Right lobe of liver (tissue), 4 donors: ENCODE measurements at regions not wholly inside any gene's neighbourhood (a gene's known extent, or its start where the extent isn't known, plus 50 kb on each side); places are given as distances from the start of the nearest gene placed in this dataset.

ENCODE experiments used
- POLR2A ChIP-seq: fragments of 450-650 bp; IDR thresholded peaks from one replicate; pipeline ENCODE4 v1.6.1; 2017; ENCODE audit warnings: antibody characterized with exemption, mild to moderate bottlenecking
- TF ChIP-seq, protein P1 (sequence below), 4 donors: fragments of 200-600 bp in 3 of 4; fragments of 450-650 bp in 1 of 4; IDR thresholded peaks; one replicate each; pipeline versions ENCODE4 v1.5.1 to v1.8.0; 2016 to 2022; ENCODE audit warnings: antibody characterized with exemption in 4 of 4, mild to moderate bottlenecking in 2 of 4
- donor health status: DM: no; HTN: no; CAD: no.
- donor health status: DM: no; HTN: no; CAD: no.
- donor health status: DM: no; HTN: yes; CAD: no.

DNA sequence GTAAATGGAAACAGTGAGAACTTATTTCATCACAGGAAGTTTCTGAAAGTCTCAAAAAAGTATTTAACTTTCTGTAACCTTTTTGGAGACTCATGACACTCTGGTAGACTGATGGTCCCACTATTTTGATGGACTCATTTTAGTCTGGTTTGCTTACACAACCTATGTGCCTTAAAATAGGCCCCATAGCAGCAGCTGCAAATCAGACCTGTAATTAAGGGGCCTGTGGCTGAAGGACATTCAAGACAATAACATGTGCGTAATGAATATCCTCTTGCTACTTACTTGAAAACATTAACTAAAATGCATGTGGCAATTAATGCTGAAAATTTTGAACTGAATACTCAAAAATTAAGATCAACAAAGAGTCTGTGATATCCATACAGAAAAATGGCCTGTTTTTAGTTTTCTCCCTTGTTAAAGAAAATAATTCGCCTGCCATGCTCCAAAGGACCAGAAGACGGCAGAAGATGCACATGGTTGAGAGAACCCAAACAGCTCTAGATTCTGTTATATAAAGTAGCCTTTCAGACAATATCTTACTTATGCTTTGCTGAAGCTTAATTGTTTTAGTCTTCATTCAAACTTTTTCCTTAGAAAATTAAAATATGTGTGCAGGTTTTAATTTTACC lies 568.5 kb downstream of the KCNA4 start:
- TF ChIP-seq POLR2A: no peak
- TF ChIP-seq, protein P1, sequence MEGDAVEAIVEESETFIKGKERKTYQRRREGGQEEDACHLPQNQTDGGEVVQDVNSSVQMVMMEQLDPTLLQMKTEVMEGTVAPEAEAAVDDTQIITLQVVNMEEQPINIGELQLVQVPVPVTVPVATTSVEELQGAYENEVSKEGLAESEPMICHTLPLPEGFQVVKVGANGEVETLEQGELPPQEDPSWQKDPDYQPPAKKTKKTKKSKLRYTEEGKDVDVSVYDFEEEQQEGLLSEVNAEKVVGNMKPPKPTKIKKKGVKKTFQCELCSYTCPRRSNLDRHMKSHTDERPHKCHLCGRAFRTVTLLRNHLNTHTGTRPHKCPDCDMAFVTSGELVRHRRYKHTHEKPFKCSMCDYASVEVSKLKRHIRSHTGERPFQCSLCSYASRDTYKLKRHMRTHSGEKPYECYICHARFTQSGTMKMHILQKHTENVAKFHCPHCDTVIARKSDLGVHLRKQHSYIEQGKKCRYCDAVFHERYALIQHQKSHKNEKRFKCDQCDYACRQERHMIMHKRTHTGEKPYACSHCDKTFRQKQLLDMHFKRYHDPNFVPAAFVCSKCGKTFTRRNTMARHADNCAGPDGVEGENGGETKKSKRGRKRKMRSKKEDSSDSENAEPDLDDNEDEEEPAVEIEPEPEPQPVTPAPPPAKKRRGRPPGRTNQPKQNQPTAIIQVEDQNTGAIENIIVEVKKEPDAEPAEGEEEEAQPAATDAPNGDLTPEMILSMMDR (IDR thresholded peaks at IDR 0.05): peak; percentile 22 to 30 (median 28)
